Panc1 (cell line): ENCODE measurements at regions not wholly inside any gene's neighbourhood (a gene's known extent, or its start where the extent isn't known, plus 50 kb on each side); places are given as distances from the start of the nearest gene placed in this dataset.

Experiments used
- POLR2AphosphoS5 ChIP-seq: IDR thresholded peaks from 2 replicates; pipeline ENCODE4 v1.6.1; 2012; ENCODE audit warnings: mild to moderate bottlenecking, low read depth, low read length, moderate library complexity
- TF ChIP-seq, protein P1 (sequence below): fragments of 450-650 bp; IDR thresholded peaks from 2 replicates; pipeline ENCODE4 v1.5.1; 2017; ENCODE audit warnings: mild to moderate bottlenecking
- TF ChIP-seq, protein P2 (sequence below), 2 experiments: IDR thresholded peaks; 2 replicates each; pipeline ENCODE4 v1.6.1; 2011 to 2012; ENCODE audit warnings: low read depth in 2 of 2, control low read depth in 1 of 2, low read length in 1 of 2, mild to moderate bottlenecking in 1 of 2, moderate library complexity in 1 of 2; ENCODE audit not compliant: insufficient read depth in 1 of 2

DNA sequence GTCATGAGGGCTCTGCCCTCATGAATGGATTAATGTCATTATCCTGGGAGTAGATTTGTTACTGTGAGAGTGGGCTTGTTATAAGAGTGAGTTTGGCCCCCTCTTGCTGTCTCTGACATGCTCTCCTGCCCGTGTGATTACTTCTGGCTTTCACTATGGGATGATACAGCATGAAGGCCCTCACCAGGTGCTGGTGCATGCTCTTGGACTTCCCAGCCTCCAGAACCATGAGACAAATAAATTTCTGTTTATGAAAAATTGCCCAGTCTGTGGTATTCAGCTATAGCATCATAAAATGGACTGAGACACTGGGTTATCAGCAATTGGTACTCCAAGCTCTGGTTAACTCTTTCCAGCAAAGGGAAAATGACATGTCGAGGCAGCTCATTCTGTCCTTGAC lies 76.2 kb upstream of the MAP3K7 start:
- TF ChIP-seq, protein P1, sequence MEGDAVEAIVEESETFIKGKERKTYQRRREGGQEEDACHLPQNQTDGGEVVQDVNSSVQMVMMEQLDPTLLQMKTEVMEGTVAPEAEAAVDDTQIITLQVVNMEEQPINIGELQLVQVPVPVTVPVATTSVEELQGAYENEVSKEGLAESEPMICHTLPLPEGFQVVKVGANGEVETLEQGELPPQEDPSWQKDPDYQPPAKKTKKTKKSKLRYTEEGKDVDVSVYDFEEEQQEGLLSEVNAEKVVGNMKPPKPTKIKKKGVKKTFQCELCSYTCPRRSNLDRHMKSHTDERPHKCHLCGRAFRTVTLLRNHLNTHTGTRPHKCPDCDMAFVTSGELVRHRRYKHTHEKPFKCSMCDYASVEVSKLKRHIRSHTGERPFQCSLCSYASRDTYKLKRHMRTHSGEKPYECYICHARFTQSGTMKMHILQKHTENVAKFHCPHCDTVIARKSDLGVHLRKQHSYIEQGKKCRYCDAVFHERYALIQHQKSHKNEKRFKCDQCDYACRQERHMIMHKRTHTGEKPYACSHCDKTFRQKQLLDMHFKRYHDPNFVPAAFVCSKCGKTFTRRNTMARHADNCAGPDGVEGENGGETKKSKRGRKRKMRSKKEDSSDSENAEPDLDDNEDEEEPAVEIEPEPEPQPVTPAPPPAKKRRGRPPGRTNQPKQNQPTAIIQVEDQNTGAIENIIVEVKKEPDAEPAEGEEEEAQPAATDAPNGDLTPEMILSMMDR = no peak
- no peak for TF ChIP-seq POLR2AphosphoS5
- TF ChIP-seq, protein P2, sequence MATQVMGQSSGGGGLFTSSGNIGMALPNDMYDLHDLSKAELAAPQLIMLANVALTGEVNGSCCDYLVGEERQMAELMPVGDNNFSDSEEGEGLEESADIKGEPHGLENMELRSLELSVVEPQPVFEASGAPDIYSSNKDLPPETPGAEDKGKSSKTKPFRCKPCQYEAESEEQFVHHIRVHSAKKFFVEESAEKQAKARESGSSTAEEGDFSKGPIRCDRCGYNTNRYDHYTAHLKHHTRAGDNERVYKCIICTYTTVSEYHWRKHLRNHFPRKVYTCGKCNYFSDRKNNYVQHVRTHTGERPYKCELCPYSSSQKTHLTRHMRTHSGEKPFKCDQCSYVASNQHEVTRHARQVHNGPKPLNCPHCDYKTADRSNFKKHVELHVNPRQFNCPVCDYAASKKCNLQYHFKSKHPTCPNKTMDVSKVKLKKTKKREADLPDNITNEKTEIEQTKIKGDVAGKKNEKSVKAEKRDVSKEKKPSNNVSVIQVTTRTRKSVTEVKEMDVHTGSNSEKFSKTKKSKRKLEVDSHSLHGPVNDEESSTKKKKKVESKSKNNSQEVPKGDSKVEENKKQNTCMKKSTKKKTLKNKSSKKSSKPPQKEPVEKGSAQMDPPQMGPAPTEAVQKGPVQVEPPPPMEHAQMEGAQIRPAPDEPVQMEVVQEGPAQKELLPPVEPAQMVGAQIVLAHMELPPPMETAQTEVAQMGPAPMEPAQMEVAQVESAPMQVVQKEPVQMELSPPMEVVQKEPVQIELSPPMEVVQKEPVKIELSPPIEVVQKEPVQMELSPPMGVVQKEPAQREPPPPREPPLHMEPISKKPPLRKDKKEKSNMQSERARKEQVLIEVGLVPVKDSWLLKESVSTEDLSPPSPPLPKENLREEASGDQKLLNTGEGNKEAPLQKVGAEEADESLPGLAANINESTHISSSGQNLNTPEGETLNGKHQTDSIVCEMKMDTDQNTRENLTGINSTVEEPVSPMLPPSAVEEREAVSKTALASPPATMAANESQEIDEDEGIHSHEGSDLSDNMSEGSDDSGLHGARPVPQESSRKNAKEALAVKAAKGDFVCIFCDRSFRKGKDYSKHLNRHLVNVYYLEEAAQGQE (IDR thresholded peaks at IDR 0.05; ENCODE audit: insufficient read depth in 1 of 2, low read depth in 2 of 2, low read length in 1 of 2) = no peak
